ENCODE measurements at regions not wholly inside any gene's neighbourhood (a gene's known extent, or its start where the extent isn't known, plus 50 kb on each side); places are given as distances from the start of the nearest gene placed in this dataset.

- TF ChIP-seq CTCF (conservative IDR thresholded peaks at IDR 0.05 in 1 of 2, IDR thresholded peaks at IDR 0.05 in 1 of 2; ENCODE audit: low read depth in 1 of 2, low read length in 2 of 2) (no peak), EZH2 (IDR thresholded peaks at IDR 0.05; ENCODE audit: low read length, missing control alignments) (no peak)
Measured at GRCh38 chr6:153673750-153674149, 365.3 kb upstream of the OPRM1 start.

Data from fibroblast of lung (primary cell).